HL-60/S4 treated with retinoic acid at 250 ng/mL for 4 days and 3 days (cell line): ENCODE measurements at regions not wholly inside any gene's neighbourhood (a gene's known extent, or its start where the extent isn't known, plus 50 kb on each side); places are given as distances from the start of the nearest gene placed in this dataset.
"Not testable (repeated sequence)": the region's sequence is repeated elsewhere in the genome, so short reads cannot be mapped to it uniquely, and the experiment has no call there.

Experiments used
- in situ Hi-C: fragments of 300-500 bp; cut with MboI; formaldehyde crosslinking; loops from 2 replicates; pipeline ENCODE4 v1.7.0; 2022; ENCODE audit warnings: low sequenced_read_pairs

- in situ Hi-C loops, result no loop called here
Observed at GRCh38 chr5:165405340-165405739, 1899.9 kb downstream of the MAT2B start.

- in situ Hi-C loops, result no loop called here
Observed at GRCh38 chr5:165407352-165407751, 1901.9 kb downstream of the MAT2B start.

GRCh38 chr5:165410476-165410875 lies 1905.1 kb downstream of the MAT2B start:
- in situ Hi-C loops, result no loop called here

- in situ Hi-C loops, result not testable (repeated sequence)
Observed at GRCh38 chr5:165411532-165411931, 1906.1 kb downstream of the MAT2B start.

GRCh38 chr5:165420493-165420892 lies 1915.1 kb downstream of the MAT2B start:
- in situ Hi-C loops, result no loop called here

GRCh38 chr5:165423697-165424299 lies 1918.4 kb downstream of the MAT2B start:
- in situ Hi-C loops, result no loop called here

GRCh38 chr5:165425594-165425993 lies 1920.2 kb downstream of the MAT2B start:
- in situ Hi-C loops, result no loop called here

- in situ Hi-C loops, result no loop called here
Observed at GRCh38 chr5:165448753-165449152, 1943.3 kb downstream of the MAT2B start.

GRCh38 chr5:165457859-165458481 lies 1952.6 kb downstream of the MAT2B start:
- in situ Hi-C loops, result no loop called here

- in situ Hi-C loops, result no loop called here
Observed at GRCh38 chr5:165459232-165459631, 1953.8 kb downstream of the MAT2B start.

GRCh38 chr5:165460911-165461310 lies 1955.5 kb downstream of the MAT2B start:
- in situ Hi-C loops, result no loop called here

GRCh38 chr5:165477546-165477945 lies 1972.1 kb downstream of the MAT2B start:
- in situ Hi-C loops, result no loop called here

- in situ Hi-C loops, result no loop called here
Observed at GRCh38 chr5:165495829-165496380, 1990.5 kb downstream of the MAT2B start.

- in situ Hi-C loops, result no loop called here
Observed at GRCh38 chr5:165497707-165498106, 1992.3 kb downstream of the MAT2B start.

- in situ Hi-C loops, result no loop called here
Observed at GRCh38 chr5:165502893-165503691, 1997.7 kb downstream of the MAT2B start.

GRCh38 chr5:165504674-165505073 lies 1999.3 kb downstream of the MAT2B start:
- in situ Hi-C loops, result no loop called here

- in situ Hi-C loops, result no loop called here
Observed at GRCh38 chr5:165508286-165508685, 2002.9 kb downstream of the MAT2B start.

GRCh38 chr5:165508861-165509260 lies 2003.4 kb downstream of the MAT2B start:
- in situ Hi-C loops, result no loop called here

GRCh38 chr5:165521816-165522610 lies 2016.6 kb downstream of the MAT2B start:
- in situ Hi-C loops, result no loop called here

GRCh38 chr5:165525271-165525670 lies 2019.9 kb downstream of the MAT2B start:
- in situ Hi-C loops, result no loop called here

GRCh38 chr5:165526357-165526756 lies 2020.9 kb downstream of the MAT2B start:
- in situ Hi-C loops, result no loop called here
